OCI-LY7 (cell line): ENCODE measurements at regions not wholly inside any gene's neighbourhood (a gene's known extent, or its start where the extent isn't known, plus 50 kb on each side); places are given as distances from the start of the nearest gene placed in this dataset.

ENCODE experiments used
- EZH2phosphoT487 ChIP-seq: fragments of 200-600 bp; sonication (generic); IDR thresholded peaks from 2 replicates; pipeline ENCODE4 v1.6.1; 2018; ENCODE audit warnings: low read depth, borderline replicate concordance, mild to moderate bottlenecking, mixed run types, antibody characterized with exemption, low read length, moderate library complexity, mixed read lengths
- TF ChIP-seq, protein P1 (sequence below): fragments of 200-600 bp; sonication (generic); conservative IDR thresholded peaks from 2 replicates; pipeline ENCODE4 v1.5.1; 2014; ENCODE audit warnings: mild to moderate bottlenecking, antibody characterized with exemption, low read length, moderate library complexity, mixed read lengths

DNA sequence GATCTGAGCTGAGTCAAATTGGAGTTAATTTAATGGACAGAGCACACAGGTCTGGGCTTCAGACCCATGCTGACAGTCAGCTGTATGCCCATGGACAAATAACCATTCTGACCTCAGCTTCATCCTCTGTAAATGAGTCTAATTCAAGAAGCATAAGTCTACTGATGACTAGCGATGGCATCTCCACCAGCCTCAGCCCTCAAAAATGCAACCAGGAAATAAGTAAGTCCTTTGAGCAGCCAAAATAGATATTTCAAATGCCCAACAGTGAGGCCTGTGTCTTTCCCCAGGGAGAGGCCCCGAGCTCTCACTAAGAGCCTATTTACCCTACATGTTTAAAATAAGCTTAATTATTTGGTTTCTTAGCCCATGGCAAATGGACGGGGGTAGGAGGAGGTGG is 114.2 kb upstream of the MTHFD1L start:
- TF ChIP-seq, protein P1, sequence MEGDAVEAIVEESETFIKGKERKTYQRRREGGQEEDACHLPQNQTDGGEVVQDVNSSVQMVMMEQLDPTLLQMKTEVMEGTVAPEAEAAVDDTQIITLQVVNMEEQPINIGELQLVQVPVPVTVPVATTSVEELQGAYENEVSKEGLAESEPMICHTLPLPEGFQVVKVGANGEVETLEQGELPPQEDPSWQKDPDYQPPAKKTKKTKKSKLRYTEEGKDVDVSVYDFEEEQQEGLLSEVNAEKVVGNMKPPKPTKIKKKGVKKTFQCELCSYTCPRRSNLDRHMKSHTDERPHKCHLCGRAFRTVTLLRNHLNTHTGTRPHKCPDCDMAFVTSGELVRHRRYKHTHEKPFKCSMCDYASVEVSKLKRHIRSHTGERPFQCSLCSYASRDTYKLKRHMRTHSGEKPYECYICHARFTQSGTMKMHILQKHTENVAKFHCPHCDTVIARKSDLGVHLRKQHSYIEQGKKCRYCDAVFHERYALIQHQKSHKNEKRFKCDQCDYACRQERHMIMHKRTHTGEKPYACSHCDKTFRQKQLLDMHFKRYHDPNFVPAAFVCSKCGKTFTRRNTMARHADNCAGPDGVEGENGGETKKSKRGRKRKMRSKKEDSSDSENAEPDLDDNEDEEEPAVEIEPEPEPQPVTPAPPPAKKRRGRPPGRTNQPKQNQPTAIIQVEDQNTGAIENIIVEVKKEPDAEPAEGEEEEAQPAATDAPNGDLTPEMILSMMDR = no peak
- TF ChIP-seq EZH2phosphoT487 = no peak
